HG02970 (cell line): ENCODE measurements at regions not wholly inside any gene's neighbourhood (a gene's known extent, or its start where the extent isn't known, plus 50 kb on each side); places are given as distances from the start of the nearest gene placed in this dataset.

ENCODE experiments used
- ATAC-seq: cut with Tn5 transposase; IDR thresholded peaks from one replicate; pipeline ENCODE4 v1.9.1; 2021; ENCODE audit warnings: mild to moderate bottlenecking, moderate library complexity, moderate number of reproducible peaks; ENCODE audit not compliant: unreplicated experiment, low FRiP score

- ATAC-seq: no peak
These were observed 500.6 kb upstream of the AGTR1 start for GRCh38 chr3:148197061-148197460.

GRCh38 chr3:148202386-148202785 lies 495.3 kb upstream of the AGTR1 start:
- ATAC-seq: no peak

GRCh38 chr3:148203297-148204010 lies 494.2 kb upstream of the AGTR1 start:
- ATAC-seq: no peak

DNA sequence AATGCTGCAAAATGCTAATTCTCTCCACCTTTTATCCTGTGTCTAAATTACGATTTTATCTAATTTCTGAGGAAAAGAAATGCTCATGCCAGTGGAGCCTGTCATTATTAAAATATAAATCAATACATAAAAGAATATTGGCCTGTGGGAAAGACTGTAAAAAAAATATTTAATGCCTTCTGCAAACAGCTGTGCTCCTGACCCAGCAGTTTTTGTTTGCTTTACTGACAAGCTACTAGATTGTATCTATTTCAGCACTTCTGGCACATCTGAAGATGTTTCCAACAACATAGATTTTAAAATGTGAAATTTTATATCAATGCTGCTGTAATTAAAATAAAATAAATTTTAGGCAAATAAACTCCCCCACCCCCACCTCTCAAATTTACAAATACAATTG lies 493.6 kb upstream of the AGTR1 start:
- no peak for ATAC-seq

DNA sequence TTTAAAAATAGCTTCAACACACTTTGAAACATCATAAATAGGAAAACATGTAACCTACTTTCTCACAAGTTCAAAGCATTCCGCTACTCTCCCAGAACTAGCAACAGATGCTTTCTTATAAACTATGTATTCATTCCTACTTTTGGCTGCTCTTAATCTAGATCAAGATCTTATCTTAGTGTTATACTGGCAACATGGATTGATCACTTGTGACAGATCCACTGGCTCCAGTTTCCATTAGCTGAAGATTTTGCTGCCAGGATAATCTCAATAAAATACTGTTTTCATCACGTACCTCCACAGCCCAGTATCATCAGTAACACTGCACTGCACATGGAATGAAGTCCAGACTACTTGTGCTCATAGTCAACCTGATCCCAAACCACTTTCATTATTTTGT lies 491.7 kb upstream of the AGTR1 start:
- ATAC-seq: no peak

DNA sequence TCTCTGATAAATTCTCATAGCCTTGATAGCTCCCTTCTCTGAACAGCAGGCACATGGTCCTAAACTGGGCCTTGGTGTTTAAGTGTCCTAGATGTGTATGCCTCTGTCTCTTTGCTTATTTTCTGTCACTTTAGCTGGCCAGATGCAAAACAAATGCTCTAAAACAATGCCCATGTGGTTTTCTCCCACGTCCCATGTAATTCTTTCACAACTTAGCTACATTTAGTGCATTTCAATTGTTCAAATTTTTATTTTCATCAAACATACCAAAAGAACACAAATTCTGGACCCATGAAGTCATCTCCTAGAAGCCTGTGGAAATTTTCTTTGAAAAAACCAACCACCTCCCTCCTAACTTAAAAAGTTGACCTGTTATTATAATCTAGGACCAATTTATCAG lies 491.3 kb upstream of the AGTR1 start:
- no peak for ATAC-seq

GRCh38 chr3:148208975-148209374 lies 488.7 kb upstream of the AGTR1 start:
- ATAC-seq: no peak

GRCh38 chr3:148211725-148212124 lies 486.0 kb upstream of the AGTR1 start:
- peak; percentile 70 for ATAC-seq

GRCh38 chr3:148214705-148215104 lies 483.0 kb upstream of the AGTR1 start:
- ATAC-seq: no peak

- no peak for ATAC-seq
These were observed 480.4 kb upstream of the AGTR1 start for GRCh38 chr3:148217317-148217716.

- no peak for ATAC-seq
These were observed 479.5 kb upstream of the AGTR1 start for GRCh38 chr3:148218222-148218621.

DNA sequence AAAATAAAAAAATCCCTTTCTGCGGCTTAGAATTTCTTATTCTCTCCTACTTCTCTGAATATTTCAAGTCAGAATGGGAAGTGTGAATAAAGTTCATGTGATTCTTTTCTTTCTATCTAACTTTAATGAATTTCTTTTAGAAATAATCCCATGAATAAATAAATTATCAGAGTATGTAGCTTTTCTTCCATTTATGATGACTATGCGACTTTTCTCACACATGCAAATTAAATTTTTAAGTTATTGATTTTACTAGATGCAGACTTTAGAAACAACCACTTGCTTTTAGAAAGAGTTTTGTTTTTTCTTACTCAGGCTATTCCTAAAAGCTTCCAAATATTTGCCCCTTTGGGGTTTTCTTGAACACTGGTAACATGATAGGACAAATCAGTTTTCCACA lies 477.7 kb upstream of the AGTR1 start:
- no peak for ATAC-seq

DNA sequence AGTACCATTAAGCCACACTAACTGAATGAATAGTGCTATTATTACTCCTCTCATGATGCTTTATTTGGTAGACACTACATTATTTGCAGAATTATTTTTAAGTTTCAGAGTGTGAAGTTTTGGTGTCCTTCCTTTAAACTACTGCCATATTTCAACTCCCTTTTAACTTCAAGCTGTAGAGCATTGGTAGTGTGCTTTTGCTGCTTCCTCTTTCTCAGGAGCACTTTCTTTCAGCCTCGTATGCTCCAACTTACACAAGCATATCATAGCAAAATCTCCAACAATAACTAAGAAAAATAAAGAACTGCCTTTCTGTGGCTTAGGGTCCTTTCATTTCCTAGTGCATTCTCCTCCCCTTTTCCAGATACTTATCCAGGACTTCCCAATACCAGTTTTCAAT lies 476.4 kb upstream of the AGTR1 start:
- no peak for ATAC-seq

GRCh38 chr3:148223266-148223665 lies 474.4 kb upstream of the AGTR1 start:
- no peak for ATAC-seq

DNA sequence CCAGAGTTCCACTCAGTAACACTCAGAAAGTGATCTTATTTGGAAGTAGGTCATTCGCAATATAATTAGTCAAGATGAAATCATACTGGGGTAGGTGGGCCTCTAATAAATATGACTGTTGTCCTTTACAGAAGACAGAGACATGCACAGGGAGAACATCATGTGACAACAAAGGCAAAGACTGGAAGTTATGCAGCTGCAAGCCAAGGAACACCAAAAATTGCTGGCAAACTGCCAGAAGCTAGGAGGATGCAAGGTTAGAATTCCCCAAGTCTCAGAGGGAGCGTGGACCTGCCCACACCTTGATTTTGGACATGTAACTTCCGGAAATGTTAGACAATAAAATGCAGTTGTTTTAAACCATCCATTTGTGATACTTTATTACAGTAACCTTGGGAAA lies 471.5 kb upstream of the AGTR1 start:
- ATAC-seq: no peak

GRCh38 chr3:148227534-148227933 lies 470.2 kb upstream of the AGTR1 start:
- no peak for ATAC-seq

GRCh38 chr3:148229107-148229506 lies 468.6 kb upstream of the AGTR1 start:
- ATAC-seq: no peak

DNA sequence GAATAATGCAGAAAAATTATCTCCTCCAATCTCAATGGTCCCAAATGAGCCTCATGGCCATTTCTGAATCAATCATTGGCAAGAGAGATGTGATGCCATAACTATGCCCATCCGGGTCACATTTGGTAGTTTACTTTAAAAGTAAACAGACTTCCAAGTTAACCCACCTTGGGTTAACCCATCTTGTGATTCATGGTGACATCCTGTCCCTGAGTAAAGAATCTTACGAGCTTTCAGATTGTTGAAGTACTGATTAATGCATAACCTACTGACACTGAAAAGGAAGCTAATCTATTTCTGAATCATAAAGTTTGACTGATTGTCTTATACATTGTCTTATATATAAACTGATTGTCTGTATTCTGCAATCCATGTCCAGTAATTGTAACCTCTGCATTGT lies 467.2 kb upstream of the AGTR1 start:
- no peak for ATAC-seq

GRCh38 chr3:148232389-148232788 lies 465.3 kb upstream of the AGTR1 start:
- ATAC-seq: no peak

- no peak for ATAC-seq
These were observed 464.3 kb upstream of the AGTR1 start for GRCh38 chr3:148233403-148233802.

DNA sequence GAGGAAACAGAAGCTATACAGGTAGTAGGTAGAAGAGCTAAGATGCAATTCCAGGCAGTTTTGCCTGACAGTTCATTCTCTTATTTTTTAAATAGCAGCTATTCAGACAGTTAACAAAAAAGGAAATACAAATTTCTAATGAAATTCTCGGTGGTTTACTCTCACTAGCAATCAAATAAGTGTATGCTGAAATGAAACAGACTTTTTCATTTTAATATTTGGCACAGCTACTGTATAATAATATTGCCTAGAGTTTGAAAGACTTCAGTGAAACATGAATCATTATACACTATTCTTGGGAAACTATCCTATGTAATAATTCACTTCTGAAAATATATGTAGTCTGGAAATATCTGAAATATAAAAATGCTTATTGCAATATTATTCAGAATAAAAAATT lies 463.2 kb upstream of the AGTR1 start:
- no peak for ATAC-seq

DNA sequence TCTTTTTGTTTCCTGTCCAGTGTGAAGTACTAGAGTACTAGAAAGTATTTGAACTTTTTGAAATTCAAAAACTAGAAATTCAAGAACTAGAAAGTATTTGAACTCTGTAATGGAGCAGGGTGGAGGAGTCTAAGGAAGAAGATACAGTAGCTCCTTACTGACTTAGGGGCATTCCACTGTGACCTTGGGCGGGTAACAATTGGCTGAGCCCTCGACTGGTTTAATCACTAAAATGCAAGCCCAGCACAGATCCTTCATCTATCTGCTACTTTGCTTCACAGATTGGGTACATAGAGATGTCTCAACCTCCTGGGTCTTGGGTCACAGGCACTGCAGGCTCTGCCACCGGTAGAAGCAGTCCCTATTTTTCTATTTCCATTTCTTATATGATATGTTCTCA lies 462.1 kb upstream of the AGTR1 start:
- ATAC-seq: no peak

GRCh38 chr3:148238421-148238821 lies 459.3 kb upstream of the AGTR1 start:
- no peak for ATAC-seq
